Right hindlimb (tissue), 1 donor: ENCODE measurements at regions not wholly inside any gene's neighbourhood (a gene's known extent, or its start where the extent isn't known, plus 50 kb on each side); places are given as distances from the start of the nearest gene placed in this dataset.

Source experiments
- DNase-seq: peaks from one replicate; pipeline ENCODE4 v3.0.0-alpha.2; 2018

- no peak for DNase-seq
Observed at GRCh38 chr15:96218623-96219455, 111.7 kb upstream of the NR2F2 start.

- DNase-seq, result no peak
Observed at GRCh38 chr15:96219681-96220080, 110.8 kb upstream of the NR2F2 start.

- DNase-seq, result no peak
Observed at GRCh38 chr15:96220657-96221056, 109.8 kb upstream of the NR2F2 start.

- no peak for DNase-seq
Observed at GRCh38 chr15:96222981-96223380, 107.5 kb upstream of the NR2F2 start.

- no peak for DNase-seq
Observed at GRCh38 chr15:96223939-96224338, 106.6 kb upstream of the NR2F2 start.

- DNase-seq, result no peak
Observed at GRCh38 chr15:96225642-96226259, 104.7 kb upstream of the NR2F2 start.

GRCh38 chr15:96230526-96231181 is 99.8 kb upstream of the NR2F2 start:
- no peak for DNase-seq

- no peak for DNase-seq
Observed at GRCh38 chr15:96232335-96232734, 98.2 kb upstream of the NR2F2 start.

GRCh38 chr15:96234109-96234892 is 96.2 kb upstream of the NR2F2 start:
- no peak for DNase-seq

GRCh38 chr15:96237002-96237401 is 93.5 kb upstream of the NR2F2 start:
- DNase-seq, result no peak

- no peak for DNase-seq
Observed at GRCh38 chr15:96242761-96243160, 87.7 kb upstream of the NR2F2 start.

- DNase-seq, result no peak
Observed at GRCh38 chr15:96243701-96244100, 86.8 kb upstream of the NR2F2 start.

- no peak for DNase-seq
Observed at GRCh38 chr15:96245252-96245651, 85.2 kb upstream of the NR2F2 start.

- DNase-seq, result no peak
Observed at GRCh38 chr15:96246057-96246456, 84.4 kb upstream of the NR2F2 start.

GRCh38 chr15:96247621-96248305 is 82.7 kb upstream of the NR2F2 start:
- no peak for DNase-seq

- DNase-seq, result no peak
Observed at GRCh38 chr15:96252148-96252547, 78.4 kb upstream of the NR2F2 start.

GRCh38 chr15:96253006-96253747 is 77.3 kb upstream of the NR2F2 start:
- DNase-seq, result no peak

- DNase-seq, result no peak
Observed at GRCh38 chr15:96254173-96254572, 76.3 kb upstream of the NR2F2 start.

GRCh38 chr15:96255599-96255998 is 74.9 kb upstream of the NR2F2 start:
- DNase-seq, result no peak

- DNase-seq, result no peak
Observed at GRCh38 chr15:96261575-96262034, 68.9 kb upstream of the NR2F2 start.

GRCh38 chr15:96262097-96262496 is 68.4 kb upstream of the NR2F2 start:
- no peak for DNase-seq
